GM21515 (cell line): ENCODE measurements at regions not wholly inside any gene's neighbourhood (a gene's known extent, or its start where the extent isn't known, plus 50 kb on each side); places are given as distances from the start of the nearest gene placed in this dataset.

ENCODE experiments used
- ATAC-seq: cut with Tn5 transposase; IDR thresholded peaks from one replicate; pipeline ENCODE4 v1.9.1; 2021; ENCODE audit not compliant: unreplicated experiment

DNA sequence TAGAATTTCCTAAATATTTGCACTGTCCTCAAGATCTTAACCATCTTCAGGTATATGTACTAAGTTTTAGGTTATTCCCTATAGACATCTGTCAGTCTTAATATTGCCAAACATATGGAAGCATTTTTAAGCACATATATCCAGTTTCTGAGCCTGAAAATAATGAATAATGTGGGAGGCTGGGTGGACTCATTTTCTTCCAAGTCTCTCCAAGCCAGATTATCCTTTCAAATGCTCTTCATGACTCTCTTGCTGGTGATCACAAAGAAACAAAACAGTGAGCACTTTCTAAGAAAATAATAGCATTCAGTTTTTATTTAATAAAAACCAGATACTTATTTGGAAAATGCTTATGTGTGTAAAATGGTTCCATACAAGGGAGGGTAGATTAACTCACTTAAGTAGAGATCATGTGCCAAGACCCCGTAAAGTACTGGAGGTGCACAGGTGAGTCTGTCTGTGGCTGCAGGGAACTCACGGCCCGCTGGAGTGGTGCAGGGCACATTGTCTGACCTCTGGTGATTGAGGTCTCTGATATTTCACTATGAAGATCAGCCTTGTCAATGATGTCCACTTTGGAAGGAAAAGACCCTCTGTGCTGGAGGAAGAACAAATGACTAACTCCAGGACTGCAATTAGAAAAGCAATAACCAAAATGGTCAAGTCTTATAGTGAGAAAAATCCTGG lies 161.6 kb downstream of the TMEM18 start:
- no peak for ATAC-seq

DNA sequence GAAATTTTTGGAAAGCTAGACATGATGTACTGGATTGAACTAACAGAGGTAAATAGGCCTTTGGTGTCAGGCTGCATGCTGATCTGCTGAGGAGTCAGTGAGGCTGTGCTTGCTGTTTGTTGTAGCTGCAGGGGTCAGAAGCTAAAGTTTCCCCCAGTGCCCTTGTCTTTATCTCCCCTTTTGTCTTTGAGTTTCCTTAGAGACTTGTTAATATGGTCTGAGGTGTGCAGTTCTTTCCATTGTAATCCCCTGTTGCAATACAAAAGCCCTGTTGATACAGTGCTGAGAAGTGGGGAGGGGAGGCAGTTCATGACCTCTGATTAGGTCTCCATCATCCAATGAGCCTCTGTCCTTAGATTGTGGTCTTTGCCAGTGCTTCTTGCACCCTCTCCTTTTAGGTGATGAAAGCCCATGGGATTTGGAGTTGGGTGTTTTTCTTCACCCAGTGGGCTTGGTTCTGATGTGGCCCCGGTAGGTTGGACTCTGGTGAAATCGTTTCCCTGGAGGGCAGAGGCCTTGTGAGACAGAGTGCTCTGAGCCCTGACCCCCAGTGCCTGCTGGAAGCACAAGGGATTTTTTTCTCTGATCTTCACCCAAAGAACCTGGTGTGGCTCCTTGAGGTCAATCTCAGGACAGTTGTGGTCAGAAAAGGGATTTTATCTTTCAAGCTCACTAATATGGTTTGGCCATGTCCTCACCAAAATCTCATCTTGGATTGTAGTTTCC lies 163.1 kb downstream of the TMEM18 start:
- ATAC-seq: no peak

DNA sequence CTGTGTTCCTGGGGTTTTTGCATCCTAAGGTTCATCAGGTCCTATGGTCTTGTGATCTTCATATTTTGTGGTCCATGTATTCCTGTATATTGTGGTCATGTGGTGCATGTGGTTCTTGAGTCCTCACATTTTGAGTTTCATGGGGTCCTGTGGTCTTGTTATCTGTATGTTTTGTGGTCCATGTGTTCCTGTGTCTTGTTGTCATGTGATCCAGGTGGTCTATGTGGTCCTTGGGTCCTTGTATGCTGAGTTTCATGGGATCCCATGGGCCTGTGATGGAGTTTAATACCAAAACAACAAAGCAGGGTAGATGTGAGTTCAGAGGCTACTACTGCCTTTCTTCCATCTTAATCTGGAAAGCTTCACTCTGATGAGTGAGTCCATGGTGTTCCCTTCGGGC lies 166.4 kb downstream of the TMEM18 start:
- ATAC-seq: no peak

DNA sequence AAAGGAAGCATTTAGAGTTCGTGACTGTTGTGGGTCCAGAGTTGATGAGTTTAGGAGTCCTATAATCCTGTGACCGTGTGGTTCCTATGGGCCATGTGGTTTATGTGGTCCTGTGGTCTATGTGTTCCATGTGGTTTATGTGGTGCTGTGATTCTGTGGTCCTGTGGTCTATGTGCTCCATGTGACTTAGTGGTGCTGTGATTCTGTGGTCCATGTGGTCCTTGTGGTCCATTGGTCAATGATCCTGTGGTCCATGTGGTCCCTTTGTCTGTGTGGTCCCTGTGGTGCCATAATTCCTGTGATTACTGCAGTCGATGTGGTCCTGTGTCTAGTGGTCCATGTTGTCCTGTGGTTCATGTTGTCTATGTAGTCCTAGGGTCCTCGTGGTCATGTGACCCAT lies 167.3 kb downstream of the TMEM18 start:
- ATAC-seq: no peak

DNA sequence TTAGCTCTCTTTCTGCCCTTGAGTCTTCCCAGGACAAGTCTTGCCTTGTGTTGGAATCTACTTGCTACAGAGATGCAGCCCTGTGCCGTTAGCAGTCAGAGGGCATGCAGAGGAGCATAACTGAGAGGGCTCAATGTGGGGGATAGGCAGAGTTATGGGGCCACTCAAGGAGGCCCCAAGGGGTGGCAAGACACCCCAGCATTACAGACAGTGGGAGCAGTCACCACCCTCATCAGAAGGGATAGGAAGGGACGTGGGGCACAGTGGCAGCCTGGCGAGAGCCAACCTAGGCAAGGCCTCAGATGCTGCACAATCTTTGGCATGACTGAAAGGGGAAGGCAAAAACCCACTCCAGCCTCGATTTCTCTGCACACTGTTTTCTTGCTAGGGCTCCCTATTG lies 169.1 kb downstream of the TMEM18 start:
- ATAC-seq: no peak

DNA sequence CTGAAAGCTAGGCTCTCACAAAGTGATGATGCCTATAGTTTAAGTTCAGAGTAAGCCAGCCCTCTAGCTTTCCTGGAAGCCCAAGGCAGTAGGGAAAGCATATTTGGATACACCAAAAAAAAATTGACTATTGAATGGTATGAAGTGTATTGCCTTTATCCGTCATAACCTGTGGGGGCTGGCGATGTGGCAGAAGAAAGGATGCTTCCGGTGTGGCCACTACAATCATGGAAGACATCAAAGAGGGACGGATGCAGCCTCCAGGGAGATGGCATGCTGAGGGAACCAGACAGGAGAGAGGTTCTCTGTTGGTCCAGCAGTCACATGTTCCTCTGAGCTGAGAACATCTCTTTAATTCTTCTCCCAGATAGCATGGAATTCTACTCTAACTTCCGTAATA lies 170.3 kb downstream of the TMEM18 start:
- no peak for ATAC-seq

DNA sequence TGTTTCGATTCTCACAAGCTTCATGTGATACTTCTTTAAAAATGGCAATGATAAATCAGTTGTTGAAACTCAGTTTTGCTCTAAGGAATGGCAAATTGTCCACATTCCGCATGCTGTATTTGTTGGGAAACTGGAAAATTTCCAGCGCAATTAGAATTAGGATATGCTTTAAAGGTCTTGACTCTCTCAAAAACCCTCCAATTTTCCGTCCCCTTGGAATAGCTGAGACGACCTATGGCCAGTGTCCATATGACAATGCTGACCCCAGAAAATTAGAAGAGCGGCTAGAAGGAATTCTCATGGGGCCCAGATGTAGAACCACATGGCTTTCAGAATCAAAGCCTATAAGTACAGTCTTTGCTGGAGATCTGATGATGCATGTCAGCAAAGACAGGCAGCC lies 170.8 kb downstream of the TMEM18 start:
- no peak for ATAC-seq

DNA sequence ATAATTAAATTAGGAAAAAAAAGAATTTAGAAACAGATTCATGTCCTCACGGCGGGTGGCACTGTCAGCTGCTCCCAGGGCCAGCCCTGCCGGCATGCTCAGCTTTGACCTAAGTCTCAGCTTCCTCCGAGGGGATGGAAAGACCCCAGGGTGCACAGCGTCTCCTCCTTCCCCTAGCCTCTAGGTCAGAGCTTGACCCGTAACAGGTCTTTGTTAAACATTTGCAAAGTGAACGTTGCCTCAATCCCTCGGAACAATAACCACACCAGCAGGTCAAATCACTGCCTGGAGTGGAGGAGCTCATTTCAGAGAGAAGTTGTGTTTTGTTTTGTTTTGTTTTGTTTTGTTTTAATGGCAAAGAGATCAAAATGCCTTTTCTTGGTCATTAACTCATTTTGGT lies 171.3 kb downstream of the TMEM18 start:
- no peak for ATAC-seq

DNA sequence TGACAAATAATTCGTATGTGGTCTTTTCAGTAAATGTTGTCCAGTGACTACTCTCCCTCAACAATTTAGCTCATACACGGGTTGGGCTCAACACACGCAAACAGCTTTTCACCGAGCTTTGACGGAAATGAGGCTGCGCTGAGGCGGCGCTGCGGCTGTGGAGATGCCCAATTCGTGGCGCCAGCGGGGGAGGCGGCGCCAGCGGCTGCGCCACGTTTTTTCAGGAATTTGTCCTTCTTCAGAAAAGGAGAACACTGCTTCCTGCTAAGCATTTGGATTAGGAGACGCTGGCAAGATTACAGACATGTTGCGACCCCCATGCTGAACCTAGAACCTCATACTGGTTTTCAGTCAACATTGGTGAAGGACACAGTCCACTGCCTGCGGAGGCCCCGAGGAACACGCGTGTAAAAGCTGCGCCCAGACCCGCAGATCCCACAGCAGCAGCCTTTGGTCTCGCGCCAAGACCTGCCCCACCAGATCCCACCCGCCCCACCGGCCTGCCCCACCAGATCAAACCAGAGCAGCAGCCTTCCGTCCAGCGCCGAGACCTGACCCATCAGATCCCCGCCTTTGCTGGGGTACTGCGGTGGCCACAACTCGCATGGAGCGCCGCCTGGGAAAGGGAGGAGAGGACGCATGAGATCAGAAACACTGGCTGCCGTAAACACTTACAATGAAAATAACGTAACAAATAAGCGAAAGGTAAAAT lies 173.8 kb downstream of the TMEM18 start:
- no peak for ATAC-seq

DNA sequence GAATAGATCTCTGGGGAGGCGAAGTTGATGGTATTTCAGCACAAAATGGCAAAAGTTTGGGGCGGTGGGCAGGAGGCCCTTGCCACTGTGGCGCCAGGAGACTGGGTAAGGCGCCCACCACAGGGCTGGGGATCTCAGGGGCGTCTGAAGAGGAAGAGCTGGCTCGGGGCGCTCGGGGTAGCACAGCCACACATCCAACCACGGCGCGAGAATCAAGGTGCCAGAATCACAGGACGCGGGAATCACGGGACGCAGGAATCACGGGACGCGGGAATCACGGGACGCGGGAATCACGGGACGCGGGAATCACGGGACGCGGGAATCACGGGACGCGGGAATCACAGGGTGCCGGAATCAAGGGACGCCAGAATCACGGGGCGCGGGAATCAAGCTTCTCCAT lies 174.4 kb downstream of the TMEM18 start:
- no peak for ATAC-seq

DNA sequence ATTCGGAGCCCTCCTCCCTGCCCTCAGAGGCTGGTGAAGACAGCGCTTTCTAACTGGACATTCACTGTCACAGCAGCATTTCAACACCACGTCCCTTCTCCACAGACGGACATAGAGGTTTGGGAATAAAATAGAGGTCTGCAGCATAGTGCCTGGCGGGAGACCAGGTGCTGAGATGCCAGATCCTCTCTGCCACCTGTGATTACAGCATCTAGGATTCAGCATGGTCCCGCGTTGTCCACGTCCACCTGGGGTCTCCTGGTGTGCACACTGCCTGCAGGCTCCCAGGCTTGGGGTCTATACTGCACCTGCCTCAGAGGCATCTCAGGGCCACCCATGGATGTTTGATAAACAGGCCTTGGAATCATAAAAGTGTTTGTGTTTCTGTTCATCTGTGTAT lies 175.5 kb downstream of the TMEM18 start:
- ATAC-seq: no peak

DNA sequence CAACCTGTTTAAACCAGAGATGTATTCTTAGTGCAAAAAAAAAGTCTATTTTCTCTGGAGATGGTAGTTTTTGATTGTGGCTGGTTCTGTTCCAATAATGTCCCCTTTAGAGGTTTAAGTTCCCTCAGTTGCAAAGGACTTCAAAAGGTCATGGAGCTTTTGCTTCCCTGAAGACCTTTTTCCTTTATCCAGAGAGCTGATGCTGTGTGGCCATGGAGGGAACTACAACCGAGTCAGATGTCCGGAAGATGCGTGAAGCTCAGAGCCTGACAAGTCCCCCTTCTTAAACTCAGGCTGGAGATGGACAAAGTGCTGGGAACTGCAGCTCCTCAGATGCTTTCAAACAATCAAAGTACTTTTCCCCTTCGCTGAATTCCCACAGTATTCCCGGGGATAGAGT lies 176.1 kb downstream of the TMEM18 start:
- no peak for ATAC-seq

DNA sequence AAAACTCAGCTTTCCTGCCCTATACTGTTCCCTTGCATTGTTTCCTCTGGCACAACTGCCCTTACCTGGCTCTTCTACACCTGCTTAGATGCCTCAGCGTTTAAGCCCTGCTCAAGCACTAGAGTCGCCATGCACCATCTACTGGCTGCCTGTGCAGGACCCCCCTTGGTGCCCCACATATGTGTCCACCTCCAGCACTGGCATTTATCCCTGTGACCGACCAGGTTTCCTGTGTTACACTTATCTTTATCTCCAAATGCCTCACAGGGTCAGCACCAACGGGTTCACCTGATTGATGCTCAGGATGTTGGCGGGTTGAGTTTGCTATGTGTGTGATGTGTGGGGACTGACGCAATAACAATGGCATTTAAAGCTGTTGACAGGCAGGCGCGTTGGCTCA lies 177.5 kb downstream of the TMEM18 start:
- ATAC-seq: no peak

DNA sequence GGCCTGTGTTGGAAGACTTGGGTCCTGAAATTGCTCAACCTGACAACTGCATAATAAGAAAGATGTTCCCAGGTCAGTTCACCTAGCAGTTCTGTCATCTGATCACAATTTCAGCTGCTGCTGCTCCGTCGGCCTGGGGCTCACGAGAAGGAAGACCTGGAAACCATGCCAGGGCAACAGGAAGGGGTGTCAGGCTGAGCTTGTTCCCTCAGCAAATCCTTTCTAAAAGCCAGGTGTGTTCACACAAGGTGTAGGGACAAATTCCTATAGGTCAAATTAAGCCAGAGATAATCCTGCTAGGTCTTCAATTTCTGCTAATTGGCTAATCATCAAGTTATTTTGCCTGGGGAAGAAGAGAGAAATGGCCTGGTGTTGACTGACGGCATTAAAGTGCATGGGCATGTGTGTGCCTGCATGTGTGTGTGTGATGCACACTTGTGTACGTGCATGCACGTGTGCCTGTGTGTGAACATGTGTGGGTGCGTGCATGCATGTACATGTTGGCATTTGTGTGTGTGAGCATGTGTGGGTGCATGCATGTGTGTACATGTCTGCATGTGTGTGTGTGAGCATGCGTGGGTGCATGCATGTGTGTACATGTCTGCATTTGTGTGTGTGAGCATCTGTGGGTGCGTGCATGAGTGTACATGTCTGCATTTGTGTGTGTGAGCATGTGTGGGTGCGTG lies 178.6 kb downstream of the TMEM18 start:
- ATAC-seq: no peak

DNA sequence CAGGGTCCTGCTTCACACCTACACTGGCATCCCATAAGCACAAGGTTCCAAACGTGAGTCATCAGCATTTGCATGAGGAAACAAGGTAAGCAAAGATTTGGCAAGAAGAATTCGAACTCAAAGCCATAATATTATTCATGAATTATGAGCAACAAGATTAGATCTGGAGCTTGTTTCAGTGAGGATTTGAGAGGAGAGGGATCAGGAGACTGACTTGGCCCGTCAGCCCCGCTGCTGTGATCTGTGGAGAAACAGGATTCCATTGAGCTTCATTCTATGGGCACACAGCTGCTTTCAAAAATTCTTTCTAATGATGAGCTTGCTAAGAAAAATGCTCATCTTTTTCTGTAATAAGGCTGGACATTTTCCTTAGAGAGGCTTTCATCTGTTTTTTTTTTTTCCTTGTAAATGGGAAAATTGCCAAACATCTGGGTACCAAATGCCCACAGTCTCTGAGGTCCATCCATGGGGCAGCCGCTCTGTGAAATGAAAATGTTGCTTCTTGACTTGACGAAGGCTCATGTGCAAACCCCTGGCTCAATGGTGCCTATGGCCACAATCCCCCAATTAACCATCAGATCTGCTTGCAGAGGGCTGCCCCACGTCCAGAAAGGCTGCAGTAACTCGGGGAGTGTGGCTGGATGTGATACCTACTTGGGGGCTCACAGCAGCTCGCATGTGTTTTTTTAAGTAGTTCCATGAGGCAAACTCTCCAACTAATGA lies 179.3 kb downstream of the TMEM18 start:
- no peak for ATAC-seq

DNA sequence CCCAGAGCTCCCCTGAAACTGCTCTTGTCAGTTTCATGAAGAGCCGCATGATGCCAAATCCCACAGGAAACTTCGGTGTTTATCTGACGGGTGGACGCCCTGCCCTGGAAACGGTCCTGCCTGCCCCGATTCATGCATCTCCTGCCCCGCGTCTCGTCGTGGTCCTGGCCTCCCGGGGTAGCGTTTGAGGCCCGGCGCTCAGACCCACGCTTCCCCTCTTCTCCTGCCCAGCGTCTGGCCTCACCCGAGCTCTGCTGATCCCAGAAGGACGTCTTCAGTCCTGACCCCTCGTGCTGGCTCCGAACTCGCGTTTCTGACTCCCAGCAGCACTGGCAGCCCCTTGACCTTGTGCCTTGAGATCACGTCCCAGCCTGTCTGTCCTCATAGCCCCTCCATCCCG lies 180.5 kb downstream of the TMEM18 start:
- ATAC-seq: no peak

DNA sequence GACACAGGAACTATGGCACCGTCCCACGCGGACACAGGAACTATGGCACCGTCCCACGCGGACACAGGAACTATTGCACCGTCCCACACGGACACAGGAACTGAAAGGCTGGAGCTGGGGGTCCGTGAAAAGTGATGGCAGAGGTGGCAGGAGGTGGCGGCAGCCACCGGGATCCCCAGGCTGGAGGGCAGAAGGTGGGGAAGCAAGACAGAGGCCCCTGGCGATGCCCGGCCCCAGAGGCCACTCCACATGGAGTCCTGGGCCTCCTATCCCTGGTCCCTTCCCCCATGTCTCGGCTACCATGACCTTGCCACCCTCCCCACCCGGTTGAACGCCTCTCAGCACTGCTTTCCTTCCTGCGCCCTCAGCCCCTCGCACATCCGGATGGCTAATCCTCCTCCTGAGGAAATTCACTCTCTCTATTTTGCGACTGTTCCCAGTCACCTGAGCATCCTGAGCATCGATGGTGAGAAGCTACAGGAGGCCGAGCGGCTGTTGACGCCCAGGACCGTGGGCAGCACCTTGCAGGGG lies 181.4 kb downstream of the TMEM18 start:
- no peak for ATAC-seq

DNA sequence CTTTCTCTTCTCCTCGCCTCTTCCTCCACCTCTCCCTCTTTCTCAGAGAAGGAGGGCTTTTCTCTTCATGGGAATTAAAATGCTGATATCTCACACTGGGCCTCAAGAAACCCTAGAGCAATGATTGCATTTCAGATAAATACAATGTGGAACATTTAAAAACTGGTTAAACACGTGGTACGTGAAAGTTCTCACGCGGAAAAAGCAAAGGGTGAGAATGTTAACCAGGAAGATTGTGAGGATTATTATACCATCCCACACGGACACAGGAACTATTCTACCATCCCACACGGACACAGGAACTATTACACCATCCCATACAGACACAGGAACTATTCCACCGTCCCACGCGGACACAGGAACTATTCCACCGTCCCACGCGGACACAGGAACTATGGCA lies 182.4 kb downstream of the TMEM18 start:
- ATAC-seq: no peak

DNA sequence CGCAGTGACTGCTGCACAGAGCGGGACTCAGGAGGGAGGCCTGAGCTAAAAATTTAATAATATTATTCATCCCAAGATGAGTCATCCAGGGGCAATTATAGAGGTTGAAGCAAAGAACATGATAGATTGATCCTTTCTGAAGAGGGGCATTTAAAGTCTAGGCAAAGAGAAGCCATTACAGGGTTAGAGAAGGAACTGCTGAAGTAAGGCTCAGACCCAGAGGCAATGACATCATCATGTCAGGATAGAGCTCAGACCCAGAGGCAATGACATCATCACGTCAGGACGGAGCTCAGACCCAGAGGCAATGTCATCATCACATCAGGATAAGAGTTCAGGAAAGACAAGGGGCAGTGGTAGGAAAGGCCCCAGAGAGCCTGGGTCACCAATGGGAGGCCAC lies 184.0 kb downstream of the TMEM18 start:
- ATAC-seq: no peak

DNA sequence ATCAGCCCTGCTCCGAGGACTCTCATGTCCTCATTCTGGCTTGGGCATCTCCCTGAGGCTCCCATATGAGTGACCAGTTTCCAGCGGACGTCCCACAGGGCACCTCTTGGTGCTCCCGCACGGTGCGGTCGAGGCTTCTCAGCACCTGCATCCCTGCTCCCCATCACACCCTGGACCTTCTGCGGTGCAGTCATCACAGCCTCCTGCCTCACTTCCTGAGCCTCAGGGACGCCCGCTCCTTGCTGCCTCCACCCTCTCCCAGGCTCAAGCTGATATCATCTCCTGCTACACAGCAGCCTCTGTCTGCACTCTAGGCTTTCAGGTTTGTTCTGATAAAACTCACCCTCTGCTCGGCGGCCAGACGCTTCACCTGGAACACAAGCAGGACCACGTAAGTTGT lies 185.0 kb downstream of the TMEM18 start:
- no peak for ATAC-seq

DNA sequence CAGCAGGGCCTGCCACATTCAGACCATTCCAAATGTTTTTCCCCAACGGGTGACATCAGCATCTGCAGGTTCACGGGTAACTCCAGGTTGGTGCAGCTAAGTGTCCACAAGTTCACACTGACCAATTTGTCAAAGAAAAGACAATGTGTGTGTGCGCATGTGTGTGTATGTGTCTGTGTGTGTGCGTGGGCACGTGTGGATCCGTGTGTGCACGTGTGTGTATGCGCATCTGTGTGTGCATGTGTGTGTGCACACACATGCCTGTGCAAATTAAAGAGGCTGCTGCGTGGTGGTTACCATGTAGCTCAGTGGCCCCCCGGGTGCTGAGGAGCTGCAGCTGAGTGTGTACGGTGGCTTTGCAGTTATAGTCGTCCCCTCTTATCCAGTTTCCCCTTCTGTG lies 187.4 kb downstream of the TMEM18 start:
- no peak for ATAC-seq
